ENCODE measurements at regions not wholly inside any gene's neighbourhood (a gene's known extent, or its start where the extent isn't known, plus 50 kb on each side); places are given as distances from the start of the nearest gene placed in this dataset.

DNA sequence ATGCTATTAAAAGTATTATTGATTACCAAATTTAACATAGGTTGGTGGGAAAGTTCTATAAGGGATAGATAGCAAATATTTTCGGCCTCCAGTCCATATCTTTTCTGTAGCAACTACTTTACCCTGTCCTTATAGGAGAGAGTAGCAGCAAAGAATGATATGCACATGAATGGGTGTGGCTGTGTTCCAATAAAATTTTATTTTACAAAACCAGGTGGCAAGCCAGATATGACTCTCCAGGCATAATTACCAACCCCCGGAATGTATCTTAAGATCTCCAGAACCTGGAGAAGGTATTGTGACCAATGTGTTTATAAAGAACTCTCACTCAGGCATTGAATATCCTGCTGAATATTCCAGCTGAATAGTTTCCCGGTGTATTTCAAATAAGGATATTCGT, 1461.2 kb downstream of the MAT2B start:
- intact Hi-C loops (cut with DNase I), result no loop called here
- TF ChIP-seq POLR2A (IDR thresholded peaks at IDR 0.05), result no peak
- TF ChIP-seq, protein P1, sequence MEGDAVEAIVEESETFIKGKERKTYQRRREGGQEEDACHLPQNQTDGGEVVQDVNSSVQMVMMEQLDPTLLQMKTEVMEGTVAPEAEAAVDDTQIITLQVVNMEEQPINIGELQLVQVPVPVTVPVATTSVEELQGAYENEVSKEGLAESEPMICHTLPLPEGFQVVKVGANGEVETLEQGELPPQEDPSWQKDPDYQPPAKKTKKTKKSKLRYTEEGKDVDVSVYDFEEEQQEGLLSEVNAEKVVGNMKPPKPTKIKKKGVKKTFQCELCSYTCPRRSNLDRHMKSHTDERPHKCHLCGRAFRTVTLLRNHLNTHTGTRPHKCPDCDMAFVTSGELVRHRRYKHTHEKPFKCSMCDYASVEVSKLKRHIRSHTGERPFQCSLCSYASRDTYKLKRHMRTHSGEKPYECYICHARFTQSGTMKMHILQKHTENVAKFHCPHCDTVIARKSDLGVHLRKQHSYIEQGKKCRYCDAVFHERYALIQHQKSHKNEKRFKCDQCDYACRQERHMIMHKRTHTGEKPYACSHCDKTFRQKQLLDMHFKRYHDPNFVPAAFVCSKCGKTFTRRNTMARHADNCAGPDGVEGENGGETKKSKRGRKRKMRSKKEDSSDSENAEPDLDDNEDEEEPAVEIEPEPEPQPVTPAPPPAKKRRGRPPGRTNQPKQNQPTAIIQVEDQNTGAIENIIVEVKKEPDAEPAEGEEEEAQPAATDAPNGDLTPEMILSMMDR (IDR thresholded peaks at IDR 0.05), result no peak
- Histone ChIP-seq H3K4me3 (replicated peaks in 1 of 3) (no peak overlapping the region), H3K9me3 (no peaks in the 10 kb centered on the region), H3K4me1 (no peaks in the 10 kb centered on the region), H3K27me3 (no peaks in the 10 kb centered on the region), H3K36me3 (no peaks in the 10 kb centered on the region), H3K27ac (no peak overlapping the region)
- no peak for DNase-seq
- WGBS, 2 donors, result 77 to 82% methylated on average over 4 of the region's 4 CpGs

- intact Hi-C loops (cut with DNase I), result no loop called here
- WGBS, 2 donors, result 80 to 82% methylated on average over 1 of the region's 1 CpG
These were observed 1461.9 kb downstream of the MAT2B start for GRCh38 chr5:164967354-164967753.

GRCh38 chr5:164972973-164973372, 1467.6 kb downstream of the MAT2B start:
- intact Hi-C loops (cut with DNase I), result no loop called here
- Histone ChIP-seq H3K27me3 (no peaks in the 10 kb centered on the region), H3K9me3 (no peaks in the 10 kb centered on the region), H3K36me3 (no peaks in the 10 kb centered on the region), H3K27ac (no peak overlapping the region), H3K4me1 (no peaks in the 10 kb centered on the region), H3K4me3 (replicated peaks in 1 of 3) (no peak overlapping the region)
- no peak for DNase-seq
- 41 to 47% methylated on average over 1 of the region's 1 CpG for WGBS, 2 donors
- TF ChIP-seq POLR2A (IDR thresholded peaks at IDR 0.05), result no peak
- TF ChIP-seq, protein P1 (IDR thresholded peaks at IDR 0.05), result no peak

More at GRCh38 chr5:164967354-164967753, 1461.9 kb downstream of the MAT2B start:
- Histone ChIP-seq H3K36me3 (no peaks in the 10 kb centered on the region), H3K4me3 (replicated peaks in 1 of 3) (no peak overlapping the region), H3K27ac (no peak overlapping the region), H3K4me1 (no peaks in the 10 kb centered on the region), H3K27me3 (no peaks in the 10 kb centered on the region), H3K9me3 (no peaks in the 10 kb centered on the region)
- no peak for TF ChIP-seq POLR2A (IDR thresholded peaks at IDR 0.05)
- TF ChIP-seq, protein P1 (IDR thresholded peaks at IDR 0.05), result no peak
- DNase-seq, result no peak

DNA sequence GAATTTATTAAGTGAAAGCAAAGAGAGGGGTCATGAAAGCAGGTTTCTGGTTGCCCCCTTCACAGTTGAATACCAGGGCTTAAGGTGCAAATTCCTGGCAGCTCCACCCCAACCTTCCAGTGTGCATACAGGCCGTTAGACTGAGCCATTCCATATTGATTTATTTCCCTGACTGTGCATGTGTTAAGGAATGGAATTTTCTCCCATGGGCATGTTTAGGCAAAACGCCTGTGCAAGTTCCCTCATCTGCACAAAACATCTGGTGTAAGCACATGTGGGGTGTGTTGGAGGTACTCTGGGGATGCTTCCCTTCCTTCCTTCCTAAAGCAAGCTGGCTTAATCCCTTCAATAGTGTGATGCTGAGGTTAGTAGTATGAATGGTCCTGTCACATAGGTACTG, 1470.6 kb downstream of the MAT2B start:
- no peak for DNase-seq
- TF ChIP-seq, protein P1 (IDR thresholded peaks at IDR 0.05), result no peak
- TF ChIP-seq POLR2A (IDR thresholded peaks at IDR 0.05), result no peak
- Histone ChIP-seq H3K27me3 (no peaks in the 10 kb centered on the region), H3K27ac (no peak overlapping the region), H3K4me1 (no peaks in the 10 kb centered on the region), H3K4me3 (replicated peaks in 1 of 3) (no peak overlapping the region), H3K9me3 (no peaks in the 10 kb centered on the region), H3K36me3 (no peaks in the 10 kb centered on the region)
- intact Hi-C loops (cut with DNase I), result no loop called here
- 73 to 74% methylated on average over 2 of the region's 2 CpGs for WGBS, 2 donors

- Histone ChIP-seq H3K36me3 (no peaks in the 10 kb centered on the region), H3K27ac (no peak overlapping the region), H3K4me1 (no peaks in the 10 kb centered on the region), H3K27me3 (no peaks in the 10 kb centered on the region), H3K4me3 (replicated peaks in 1 of 3) (no peak overlapping the region), H3K9me3 (no peaks in the 10 kb centered on the region)
- DNase-seq, result no peak
- TF ChIP-seq, protein P1 (IDR thresholded peaks at IDR 0.05), result no peak
- no peak for TF ChIP-seq POLR2A (IDR thresholded peaks at IDR 0.05)
- WGBS, 2 donors, result 95 to 96% methylated on average over 2 of the region's 2 CpGs
- intact Hi-C loops (cut with DNase I), result no loop called here
These were observed 1475.1 kb downstream of the MAT2B start for GRCh38 chr5:164980480-164980879.

Data from thyroid gland (tissue), 4 donors.